GM20000 (cell line): ENCODE measurements at regions not wholly inside any gene's neighbourhood (a gene's known extent, or its start where the extent isn't known, plus 50 kb on each side); places are given as distances from the start of the nearest gene placed in this dataset.
"Not testable (repeated sequence)": the region's sequence is repeated elsewhere in the genome, so short reads cannot be mapped to it uniquely, and the experiment has no call there.

ENCODE experiments used
- DNase-seq: peaks from one replicate; pipeline ENCODE4 v3.0.0; 2012; ENCODE audit warnings: low spot score
- TF ChIP-seq, protein P1 (sequence below): IDR thresholded peaks from 2 replicates; pipeline ENCODE4 v1.5.1; 2012; ENCODE audit warnings: mild to moderate bottlenecking, control low read depth; ENCODE audit errors: extremely low read depth, missing control alignments

DNA sequence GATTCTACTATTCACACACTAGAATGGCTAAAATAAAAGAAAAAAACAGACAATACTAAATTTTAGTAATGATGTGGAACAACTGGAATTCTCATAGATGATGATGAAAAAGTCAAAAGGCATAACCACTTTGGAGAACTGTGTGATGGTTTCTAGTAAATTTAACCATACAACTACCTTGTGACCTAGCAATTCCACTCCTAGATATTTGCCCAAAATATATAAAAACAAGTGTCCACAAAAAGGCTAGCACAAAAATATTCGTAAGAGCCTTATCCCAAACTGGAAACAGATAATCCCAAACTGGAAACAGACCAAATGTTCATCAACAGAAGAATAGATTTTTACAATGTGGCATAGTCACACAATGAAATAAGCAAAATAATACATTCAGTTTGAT lies 67.9 kb upstream of the PGBD5 start:
- DNase-seq: no peak
- TF ChIP-seq, protein P1, sequence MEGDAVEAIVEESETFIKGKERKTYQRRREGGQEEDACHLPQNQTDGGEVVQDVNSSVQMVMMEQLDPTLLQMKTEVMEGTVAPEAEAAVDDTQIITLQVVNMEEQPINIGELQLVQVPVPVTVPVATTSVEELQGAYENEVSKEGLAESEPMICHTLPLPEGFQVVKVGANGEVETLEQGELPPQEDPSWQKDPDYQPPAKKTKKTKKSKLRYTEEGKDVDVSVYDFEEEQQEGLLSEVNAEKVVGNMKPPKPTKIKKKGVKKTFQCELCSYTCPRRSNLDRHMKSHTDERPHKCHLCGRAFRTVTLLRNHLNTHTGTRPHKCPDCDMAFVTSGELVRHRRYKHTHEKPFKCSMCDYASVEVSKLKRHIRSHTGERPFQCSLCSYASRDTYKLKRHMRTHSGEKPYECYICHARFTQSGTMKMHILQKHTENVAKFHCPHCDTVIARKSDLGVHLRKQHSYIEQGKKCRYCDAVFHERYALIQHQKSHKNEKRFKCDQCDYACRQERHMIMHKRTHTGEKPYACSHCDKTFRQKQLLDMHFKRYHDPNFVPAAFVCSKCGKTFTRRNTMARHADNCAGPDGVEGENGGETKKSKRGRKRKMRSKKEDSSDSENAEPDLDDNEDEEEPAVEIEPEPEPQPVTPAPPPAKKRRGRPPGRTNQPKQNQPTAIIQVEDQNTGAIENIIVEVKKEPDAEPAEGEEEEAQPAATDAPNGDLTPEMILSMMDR: no peak

DNA sequence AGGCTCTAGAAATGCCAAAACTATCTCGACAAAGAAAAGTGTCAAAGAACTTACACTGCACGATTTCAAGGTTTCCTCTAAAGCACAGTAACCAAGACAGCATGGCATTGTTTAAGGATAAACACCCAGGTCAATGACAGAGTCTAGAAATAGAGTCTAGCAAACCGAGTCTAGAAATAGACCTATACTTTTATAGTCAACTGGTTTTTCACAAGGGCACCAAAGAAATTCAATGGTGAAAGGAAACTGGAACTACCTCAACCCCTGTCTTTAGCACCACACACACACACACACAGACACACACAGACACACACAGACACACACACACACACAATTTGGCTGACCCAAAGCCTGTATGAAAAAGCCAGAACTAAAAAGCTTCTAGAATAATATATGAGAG lies 67.1 kb upstream of the PGBD5 start:
- TF ChIP-seq, protein P1: no peak
- DNase-seq: no peak

DNA sequence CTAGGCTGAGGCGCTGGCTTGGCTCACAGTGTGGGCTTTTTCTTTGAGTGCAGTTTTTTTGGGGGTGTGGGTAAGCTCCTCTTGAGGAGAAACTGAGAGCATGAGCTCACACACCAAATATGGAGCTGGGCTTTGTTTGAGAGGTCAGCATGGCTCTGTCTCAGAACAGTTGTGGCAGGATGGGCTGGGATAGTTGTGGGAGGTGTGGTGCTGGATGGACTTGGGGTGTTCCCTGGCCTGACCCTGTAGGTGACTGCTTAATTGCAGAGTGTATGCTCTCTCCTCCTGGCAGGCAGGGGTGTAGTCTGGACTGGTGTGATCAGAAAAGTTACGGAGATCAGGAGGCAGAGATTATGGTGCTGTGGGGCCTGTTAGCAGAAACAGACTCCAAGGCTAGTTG lies 64.3 kb upstream of the PGBD5 start:
- TF ChIP-seq, protein P1: no peak
- DNase-seq: no peak

DNA sequence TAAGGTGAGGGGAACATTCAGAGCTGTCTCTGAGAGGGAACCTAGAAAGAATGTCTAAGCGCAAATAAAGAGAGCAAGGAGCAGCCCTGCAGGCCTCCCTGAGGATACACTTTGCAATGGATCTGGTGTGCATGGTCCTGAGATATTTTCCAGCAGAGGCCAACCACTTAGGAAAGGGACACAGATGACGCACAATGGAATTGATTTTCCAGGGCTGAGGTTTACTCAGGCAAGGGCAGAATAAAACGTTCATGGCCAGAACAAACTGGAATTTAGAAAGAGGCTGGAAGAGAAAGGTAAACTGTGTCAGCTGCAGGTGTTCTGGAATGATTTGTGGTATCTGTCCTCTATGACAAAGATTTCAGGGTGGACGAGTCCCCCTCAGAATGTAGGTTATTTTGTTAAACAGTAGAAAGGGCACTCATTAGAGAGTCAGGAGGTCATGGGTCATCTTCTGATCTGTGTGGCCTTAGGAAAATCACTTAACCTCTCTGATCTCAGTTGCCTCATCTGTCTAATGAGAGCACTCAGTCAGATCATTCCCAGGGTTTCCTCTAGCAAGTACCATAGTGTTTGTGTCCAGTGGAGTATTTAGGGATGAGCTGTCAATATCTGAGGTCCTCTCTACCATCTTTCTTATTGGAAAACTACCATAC lies 61.8 kb upstream of the PGBD5 start:
- TF ChIP-seq, protein P1: no peak
- DNase-seq: no peak

DNA sequence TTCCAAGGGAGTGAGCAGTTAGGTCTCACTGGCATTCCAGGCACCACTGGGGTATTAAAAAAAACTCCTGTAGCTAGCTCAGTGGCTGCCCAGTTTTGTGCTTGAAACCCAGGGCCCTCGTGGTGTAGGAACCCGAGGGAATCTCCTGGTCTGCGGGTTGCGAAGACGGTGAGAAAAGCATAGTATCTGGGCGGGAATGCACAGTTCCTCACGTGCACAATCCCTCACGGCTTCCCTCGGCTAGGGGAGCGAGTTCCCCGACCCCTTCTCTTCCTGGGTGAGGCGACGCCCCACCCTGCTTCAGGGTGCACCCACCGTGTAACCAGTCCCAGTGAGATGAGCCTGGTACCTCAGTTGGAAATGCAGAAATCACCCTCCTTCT lies 50.5 kb upstream of the PGBD5 start:
- TF ChIP-seq, protein P1: no peak
- no peak for DNase-seq

DNA sequence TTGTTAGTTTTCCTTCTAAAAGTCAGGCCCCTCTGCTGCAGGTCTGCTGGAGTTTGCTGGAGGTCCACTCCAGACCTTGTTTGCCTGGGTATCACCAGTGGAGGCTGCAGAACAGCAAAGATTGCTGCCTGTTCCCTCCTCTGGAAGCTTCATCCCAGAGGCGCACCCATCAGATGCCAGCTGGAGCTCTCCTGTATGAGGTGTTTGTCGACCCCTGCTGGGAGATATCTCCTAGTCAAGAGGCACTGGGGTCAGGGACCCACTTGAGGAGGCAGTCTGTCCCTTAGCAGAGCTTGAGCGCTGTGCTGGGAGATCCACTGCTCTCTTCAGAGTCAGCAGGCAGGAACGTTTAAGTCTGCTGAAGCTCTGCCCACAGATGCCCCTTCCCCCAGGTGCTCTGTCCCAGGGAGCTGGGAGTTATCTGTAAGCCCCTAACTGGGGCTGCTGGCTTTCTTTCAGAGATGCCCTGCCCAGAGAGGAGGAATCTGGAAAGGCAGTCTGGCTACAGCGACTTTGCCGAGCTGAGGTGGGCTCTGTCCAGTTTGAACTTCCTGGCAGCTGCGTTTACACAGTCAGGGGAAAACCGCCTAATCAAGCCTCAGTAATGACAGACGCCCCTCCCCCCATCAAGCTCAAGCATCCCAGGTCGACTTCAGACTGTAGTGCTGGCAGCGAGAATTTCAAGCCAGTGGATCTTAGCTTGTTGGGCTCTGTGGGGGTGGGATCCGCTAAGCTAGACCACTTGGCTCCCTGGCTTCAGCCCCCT lies 49.9 kb upstream of the PGBD5 start:
- not testable (repeated sequence) for DNase-seq
